GM12873 (cell line): ENCODE measurements at regions not wholly inside any gene's neighbourhood (a gene's known extent, or its start where the extent isn't known, plus 50 kb on each side); places are given as distances from the start of the nearest gene placed in this dataset.

Experiments used
- TF ChIP-seq, protein P1 (sequence below): IDR thresholded peaks from 2 replicates; pipeline ENCODE4 v1.5.1; 2012; ENCODE audit warnings: low read depth, mild to moderate bottlenecking, moderate library complexity, low read length, control low read depth; ENCODE audit not compliant: insufficient read depth; ENCODE audit errors: missing control alignments

DNA sequence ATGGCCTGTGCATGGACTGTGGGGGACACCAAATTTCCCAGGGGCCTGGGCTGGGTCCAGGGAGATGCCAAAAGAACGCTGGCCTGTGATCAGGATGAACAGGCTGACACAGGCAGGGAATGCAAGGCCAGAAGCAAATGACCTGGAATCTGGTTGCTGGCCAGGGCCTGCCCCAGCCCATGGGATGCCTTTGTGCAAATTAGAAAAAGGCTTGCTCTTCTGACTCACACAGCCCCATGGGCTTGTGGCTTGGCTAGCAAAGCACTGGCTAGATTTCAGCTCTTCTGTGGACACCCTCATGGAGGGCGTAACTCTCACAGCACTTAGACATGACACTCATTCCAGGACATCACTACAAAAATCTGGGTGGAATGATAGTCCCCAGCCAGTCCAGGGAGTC is 356.0 kb downstream of the SHQ1 start:
- TF ChIP-seq, protein P1, sequence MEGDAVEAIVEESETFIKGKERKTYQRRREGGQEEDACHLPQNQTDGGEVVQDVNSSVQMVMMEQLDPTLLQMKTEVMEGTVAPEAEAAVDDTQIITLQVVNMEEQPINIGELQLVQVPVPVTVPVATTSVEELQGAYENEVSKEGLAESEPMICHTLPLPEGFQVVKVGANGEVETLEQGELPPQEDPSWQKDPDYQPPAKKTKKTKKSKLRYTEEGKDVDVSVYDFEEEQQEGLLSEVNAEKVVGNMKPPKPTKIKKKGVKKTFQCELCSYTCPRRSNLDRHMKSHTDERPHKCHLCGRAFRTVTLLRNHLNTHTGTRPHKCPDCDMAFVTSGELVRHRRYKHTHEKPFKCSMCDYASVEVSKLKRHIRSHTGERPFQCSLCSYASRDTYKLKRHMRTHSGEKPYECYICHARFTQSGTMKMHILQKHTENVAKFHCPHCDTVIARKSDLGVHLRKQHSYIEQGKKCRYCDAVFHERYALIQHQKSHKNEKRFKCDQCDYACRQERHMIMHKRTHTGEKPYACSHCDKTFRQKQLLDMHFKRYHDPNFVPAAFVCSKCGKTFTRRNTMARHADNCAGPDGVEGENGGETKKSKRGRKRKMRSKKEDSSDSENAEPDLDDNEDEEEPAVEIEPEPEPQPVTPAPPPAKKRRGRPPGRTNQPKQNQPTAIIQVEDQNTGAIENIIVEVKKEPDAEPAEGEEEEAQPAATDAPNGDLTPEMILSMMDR = no peak

DNA sequence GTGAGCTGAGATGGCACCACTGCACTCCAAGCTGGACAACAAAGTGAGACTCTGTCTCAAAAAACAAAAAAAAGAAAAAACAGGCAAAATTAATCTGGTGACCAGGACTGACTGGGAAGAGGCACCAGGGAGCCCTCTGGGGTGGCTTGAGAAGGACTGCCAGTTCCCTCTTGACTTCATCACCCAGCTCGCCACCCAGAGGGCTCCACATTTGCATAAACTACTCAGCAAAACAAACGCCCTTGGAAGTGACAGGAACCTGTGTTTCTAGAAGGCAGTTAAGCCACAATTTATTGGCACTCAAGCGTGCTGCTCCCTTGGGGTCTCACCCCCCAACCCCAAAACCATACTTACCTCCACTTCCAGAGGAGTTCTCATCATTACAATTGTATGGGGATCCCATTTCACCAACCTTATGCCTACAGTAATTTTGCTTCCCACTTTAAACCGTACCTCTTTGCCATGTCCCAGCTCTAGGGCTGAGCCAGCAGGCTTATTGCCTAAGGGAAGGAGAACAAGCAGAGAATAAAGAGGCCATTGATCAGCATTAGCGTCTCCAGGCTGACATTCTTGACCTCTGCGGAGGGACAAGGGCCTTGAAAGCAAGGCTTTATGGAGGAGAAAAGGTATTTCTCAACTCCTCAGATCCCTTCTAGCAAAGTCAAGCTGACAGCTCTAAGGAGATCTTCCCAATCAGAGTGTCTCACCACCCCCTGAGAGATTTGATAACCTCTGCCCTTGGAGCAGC is 357.4 kb downstream of the SHQ1 start:
- TF ChIP-seq, protein P1 = no peak

DNA sequence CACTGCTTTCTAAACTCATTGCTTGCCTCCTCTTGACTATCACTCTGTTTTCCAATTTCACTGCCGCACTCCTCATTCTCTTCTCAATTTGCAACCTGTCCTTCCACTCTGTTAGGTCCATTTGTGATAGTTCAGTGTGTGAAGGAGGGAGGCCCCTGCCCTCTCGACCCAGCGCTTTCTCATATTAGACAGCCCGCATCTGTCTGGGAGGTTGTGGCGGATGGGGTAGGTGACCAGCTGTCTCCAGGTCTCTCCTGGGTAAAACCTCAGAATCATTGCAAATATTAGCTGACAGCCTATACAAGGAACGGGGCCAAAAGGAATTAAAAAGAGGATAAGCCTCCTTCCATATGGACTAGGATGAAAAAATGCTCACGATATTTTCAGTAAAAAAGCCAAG is 358.3 kb downstream of the SHQ1 start:
- TF ChIP-seq, protein P1 = no peak

DNA sequence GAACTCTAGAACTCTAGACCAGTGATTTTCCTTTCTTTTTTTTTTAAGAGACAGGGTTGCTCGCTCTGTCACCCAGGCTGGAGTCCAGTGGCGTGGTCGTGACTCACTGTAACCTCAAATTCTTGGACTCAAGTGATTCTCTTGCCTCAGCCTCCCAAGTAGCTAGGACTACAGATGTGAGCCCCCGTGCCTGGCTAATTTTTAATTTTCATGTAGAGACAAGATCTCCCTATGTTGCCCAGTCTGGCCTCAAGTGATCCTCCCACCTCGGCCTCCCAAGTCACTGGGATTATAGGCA is 359.6 kb downstream of the SHQ1 start:
- TF ChIP-seq, protein P1 = no peak

DNA sequence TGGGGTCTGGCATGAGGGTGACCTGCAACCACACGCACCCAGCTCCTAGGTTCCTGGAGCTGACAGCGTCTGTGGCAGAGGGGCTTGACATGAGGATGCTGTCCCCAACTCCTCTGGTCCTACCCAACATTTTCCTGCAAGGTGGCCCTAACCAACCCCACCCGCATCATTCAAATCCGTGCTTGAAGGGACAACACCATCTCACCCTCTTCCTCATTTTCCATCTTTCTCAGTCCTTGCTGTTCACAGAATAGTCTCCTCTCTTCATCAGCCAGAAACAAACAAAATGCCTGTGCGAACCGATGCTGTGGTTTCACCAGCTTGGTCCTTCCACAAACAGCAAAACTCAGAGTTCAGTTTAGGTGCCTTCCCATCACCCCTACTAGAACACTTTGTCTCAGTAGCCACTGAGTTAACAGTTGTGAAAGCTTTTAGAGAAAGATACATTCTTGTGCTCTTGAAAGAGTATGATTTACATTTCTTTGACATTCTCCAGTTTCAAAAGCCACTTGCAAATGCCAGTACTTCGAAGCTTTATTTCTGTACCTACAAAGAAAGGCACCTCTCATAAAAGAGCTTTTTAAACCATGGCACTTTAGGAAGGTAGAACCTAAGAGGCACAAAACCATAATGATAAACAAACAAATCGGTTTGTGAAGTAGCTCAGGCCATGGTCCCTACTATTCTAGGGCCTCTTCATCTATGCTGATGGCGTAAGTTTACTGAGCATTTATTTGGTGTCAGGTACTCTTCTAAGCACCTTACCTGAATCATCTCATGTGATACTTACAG is 360.1 kb downstream of the SHQ1 start:
- TF ChIP-seq, protein P1 = no peak

DNA sequence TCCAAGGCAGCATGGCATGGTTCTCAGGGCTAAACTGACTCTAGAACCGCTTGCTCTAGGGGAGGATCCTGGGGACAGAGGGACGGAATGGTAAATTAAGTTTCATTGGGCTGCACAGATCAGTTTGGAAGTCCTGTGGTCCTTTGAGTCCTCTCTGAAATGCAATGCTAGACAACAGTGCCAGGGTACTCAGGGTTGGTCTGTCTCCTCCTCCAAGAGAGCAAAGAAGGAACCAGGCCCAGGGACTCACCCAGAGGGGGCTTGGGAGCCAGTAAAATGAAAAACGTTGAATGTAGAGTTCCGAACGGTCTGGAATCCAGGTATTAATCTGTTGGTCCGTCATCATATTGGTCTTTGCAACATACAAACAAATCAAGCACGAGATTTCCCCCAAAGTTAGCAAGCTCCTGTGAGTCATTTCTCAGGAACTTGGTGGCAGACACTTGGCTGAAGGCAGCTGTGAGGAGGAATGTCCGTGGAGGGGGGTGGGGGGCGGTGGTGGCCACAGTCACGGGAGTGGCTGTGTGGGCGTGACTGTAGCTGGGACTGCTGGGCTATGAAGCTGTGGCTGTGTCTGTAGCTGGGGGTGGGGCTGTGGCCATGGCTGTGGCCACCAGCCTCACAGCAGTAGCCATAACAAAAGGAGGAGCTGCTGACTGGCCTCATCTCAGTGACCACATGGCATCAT is 361.0 kb downstream of the SHQ1 start:
- TF ChIP-seq, protein P1 = no peak

DNA sequence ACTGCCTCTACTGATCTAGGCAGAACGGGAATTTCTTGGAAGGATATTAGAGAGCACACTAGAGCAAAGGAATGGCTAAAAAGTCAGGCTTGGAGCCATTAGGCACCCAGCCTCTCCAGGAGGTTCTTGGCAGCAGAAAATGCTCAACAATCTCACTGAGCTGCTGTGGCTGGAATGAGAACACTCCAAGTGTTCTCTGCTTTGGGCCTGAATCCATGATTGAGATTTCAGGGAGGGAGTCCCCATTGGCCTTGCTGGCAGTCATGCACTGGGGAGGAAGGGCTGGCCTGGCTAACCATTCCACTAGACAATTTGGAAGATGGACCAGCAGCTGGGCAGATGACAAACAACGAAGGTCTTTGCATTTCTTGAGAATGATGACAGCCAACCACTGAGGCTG is 362.6 kb downstream of the SHQ1 start:
- TF ChIP-seq, protein P1 = no peak
